ENCODE measurements at regions not wholly inside any gene's neighbourhood (a gene's known extent, or its start where the extent isn't known, plus 50 kb on each side); places are given as distances from the start of the nearest gene placed in this dataset.

DNA sequence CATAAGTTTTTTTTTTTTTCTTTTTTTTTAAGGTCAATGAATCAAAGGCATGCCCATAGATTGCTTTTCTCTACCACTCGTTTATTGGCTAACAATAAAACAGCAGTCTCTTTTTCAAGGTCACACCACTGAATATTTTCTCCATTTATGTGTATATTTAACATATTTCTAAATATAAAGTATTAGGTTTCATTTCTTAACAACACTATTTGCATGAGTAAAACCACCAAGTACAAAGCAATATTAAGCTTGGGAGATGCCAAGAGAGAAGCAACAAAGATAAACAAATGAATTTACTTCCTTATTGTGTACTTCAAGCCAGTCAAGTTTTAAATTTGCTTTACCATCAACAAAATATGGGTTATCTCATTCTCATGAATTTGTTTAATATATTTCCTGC lies 708.9 kb upstream of the CCDC179 start:
- TF ChIP-seq, protein P1, sequence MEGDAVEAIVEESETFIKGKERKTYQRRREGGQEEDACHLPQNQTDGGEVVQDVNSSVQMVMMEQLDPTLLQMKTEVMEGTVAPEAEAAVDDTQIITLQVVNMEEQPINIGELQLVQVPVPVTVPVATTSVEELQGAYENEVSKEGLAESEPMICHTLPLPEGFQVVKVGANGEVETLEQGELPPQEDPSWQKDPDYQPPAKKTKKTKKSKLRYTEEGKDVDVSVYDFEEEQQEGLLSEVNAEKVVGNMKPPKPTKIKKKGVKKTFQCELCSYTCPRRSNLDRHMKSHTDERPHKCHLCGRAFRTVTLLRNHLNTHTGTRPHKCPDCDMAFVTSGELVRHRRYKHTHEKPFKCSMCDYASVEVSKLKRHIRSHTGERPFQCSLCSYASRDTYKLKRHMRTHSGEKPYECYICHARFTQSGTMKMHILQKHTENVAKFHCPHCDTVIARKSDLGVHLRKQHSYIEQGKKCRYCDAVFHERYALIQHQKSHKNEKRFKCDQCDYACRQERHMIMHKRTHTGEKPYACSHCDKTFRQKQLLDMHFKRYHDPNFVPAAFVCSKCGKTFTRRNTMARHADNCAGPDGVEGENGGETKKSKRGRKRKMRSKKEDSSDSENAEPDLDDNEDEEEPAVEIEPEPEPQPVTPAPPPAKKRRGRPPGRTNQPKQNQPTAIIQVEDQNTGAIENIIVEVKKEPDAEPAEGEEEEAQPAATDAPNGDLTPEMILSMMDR (IDR thresholded peaks at IDR 0.05) = no peak
- TF ChIP-seq EZH2 (IDR thresholded peaks at IDR 0.05) = no peak
- TF ChIP-seq EZH2phosphoT487 (IDR thresholded peaks at IDR 0.05) = no peak
- Histone ChIP-seq H3K27me3 (no peaks in the 10 kb centered on the region), H3F3A (ENCODE audit: low read depth) (no peaks in the 10 kb centered on the region), H2AFZ (replicated peaks) (no peak overlapping the region), H3K4me2 (no peak overlapping the region), H3K79me2 (ENCODE audit: low read depth) (no peaks in the 10 kb centered on the region), H3K4me3 (no peak overlapping the region), H4K20me1 (ENCODE audit: low read depth) (no peaks in the 10 kb centered on the region), H3K4me1 (no peaks in the 10 kb centered on the region), H3K36me3 (no peaks in the 10 kb centered on the region), H3K9me3 (ENCODE audit: low read depth) (no peaks in the 10 kb centered on the region), H3K9ac (no peak overlapping the region), H3K27ac (no peak overlapping the region)
- no peaks in the 10 kb centered on the region for H3K4me1 Mint-ChIP-seq
- no peak for DNase-seq (ENCODE audit: low spot score)
- no peaks in the 10 kb centered on the region for H3K9me3 Mint-ChIP-seq
- H3K4me3 Mint-ChIP-seq = no peak overlapping the region
- no peaks in the 10 kb centered on the region for H3K27me3 Mint-ChIP-seq (ENCODE audit: insufficient read depth, low read depth)
- H3K27ac Mint-ChIP-seq = no peak overlapping the region
- H3K36me3 Mint-ChIP-seq = no peaks in the 10 kb centered on the region

DNA sequence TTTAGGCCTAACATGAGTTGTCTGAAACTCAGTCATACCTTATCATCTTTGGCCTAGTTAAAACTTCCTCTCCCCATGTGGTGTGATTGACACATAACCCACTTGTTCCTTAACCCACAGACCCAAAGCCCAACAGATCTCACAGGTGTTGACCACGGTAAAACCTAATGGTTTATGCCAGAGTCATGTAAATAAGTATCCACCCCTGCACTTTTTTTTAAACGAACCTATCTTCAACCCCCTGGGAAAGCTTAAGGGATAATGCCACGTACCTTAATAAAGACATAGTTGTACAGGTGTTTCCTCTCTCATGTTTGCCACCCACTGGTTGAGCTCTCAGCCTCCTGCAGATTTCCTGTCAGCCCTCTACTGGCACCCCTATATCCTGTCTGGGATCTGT lies 709.3 kb upstream of the CCDC179 start:
- H3K4me1 ChIP-seq = no peaks in the 10 kb centered on the region
- H3K36me3 ChIP-seq = no peaks in the 10 kb centered on the region
- H4K20me1 ChIP-seq (ENCODE audit: low read depth) = no peaks in the 10 kb centered on the region
- Mint-ChIP-seq H3K4me1 (no peaks in the 10 kb centered on the region), H3K4me3 (no peak overlapping the region), H3K9me3 (no peaks in the 10 kb centered on the region), H3K27ac (no peak overlapping the region), H3K27me3 (ENCODE audit: insufficient read depth, low read depth) (no peaks in the 10 kb centered on the region), H3K36me3 (no peaks in the 10 kb centered on the region)
- no peak overlapping the region for H3K4me2 ChIP-seq
- no peak overlapping the region for H3K4me3 ChIP-seq
- no peak for TF ChIP-seq EZH2 (IDR thresholded peaks at IDR 0.05)
- TF ChIP-seq, protein P1 (IDR thresholded peaks at IDR 0.05) = no peak
- TF ChIP-seq EZH2phosphoT487 (IDR thresholded peaks at IDR 0.05) = no peak
- H2AFZ ChIP-seq (replicated peaks) = no peak overlapping the region
- H3K79me2 ChIP-seq (ENCODE audit: low read depth) = no peaks in the 10 kb centered on the region
- no peak overlapping the region for H3K9ac ChIP-seq
- H3K9me3 ChIP-seq (ENCODE audit: low read depth) = no peaks in the 10 kb centered on the region
- H3K27ac ChIP-seq = no peak overlapping the region
- DNase-seq (ENCODE audit: low spot score) = no peak
- H3K27me3 ChIP-seq = no peaks in the 10 kb centered on the region
- H3F3A ChIP-seq (ENCODE audit: low read depth) = no peaks in the 10 kb centered on the region

GRCh38 chr11:23570828-23571227 lies 710.6 kb upstream of the CCDC179 start:
- Histone ChIP-seq H3K36me3 (no peaks in the 10 kb centered on the region), H3K79me2 (ENCODE audit: low read depth) (no peaks in the 10 kb centered on the region), H3F3A (ENCODE audit: low read depth) (no peaks in the 10 kb centered on the region), H3K4me3 (no peak overlapping the region), H2AFZ (replicated peaks) (no peak overlapping the region), H3K4me2 (no peak overlapping the region), H4K20me1 (ENCODE audit: low read depth) (no peaks in the 10 kb centered on the region), H3K9me3 (ENCODE audit: low read depth) (no peaks in the 10 kb centered on the region), H3K9ac (no peak overlapping the region), H3K27me3 (no peaks in the 10 kb centered on the region), H3K27ac (no peak overlapping the region), H3K4me1 (no peaks in the 10 kb centered on the region)
- TF ChIP-seq EZH2 (IDR thresholded peaks at IDR 0.05) (no peak), EZH2phosphoT487 (IDR thresholded peaks at IDR 0.05) (no peak)
- TF ChIP-seq, protein P1 (IDR thresholded peaks at IDR 0.05) = no peak
- Mint-ChIP-seq H3K9me3 (no peaks in the 10 kb centered on the region), H3K27me3 (ENCODE audit: insufficient read depth, low read depth) (no peaks in the 10 kb centered on the region), H3K4me1 (no peaks in the 10 kb centered on the region), H3K27ac (no peak overlapping the region), H3K36me3 (no peaks in the 10 kb centered on the region), H3K4me3 (no peak overlapping the region)
- no peak for DNase-seq (ENCODE audit: low spot score)

DNA sequence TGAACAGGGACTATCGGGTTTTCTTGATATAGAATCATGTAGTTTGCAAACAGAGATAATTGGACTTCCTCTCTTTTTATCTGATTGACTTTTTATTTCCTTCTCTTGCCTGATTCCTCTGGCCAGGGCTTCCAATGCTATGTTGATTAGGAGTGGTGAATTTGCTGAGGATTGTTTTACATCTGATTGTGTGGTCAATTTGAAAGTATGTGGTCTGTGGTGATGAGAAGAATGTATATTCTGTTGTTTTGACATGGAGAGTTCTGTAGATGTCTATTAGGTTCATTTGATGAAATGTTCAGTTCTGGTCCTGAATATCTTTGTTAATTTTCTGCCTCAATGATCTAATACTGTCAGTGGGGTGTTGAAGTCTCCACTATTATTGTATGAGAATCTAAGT lies 713.2 kb upstream of the CCDC179 start:
- Mint-ChIP-seq H3K9me3 (no peaks in the 10 kb centered on the region), H3K4me1 (no peaks in the 10 kb centered on the region), H3K4me3 (no peak overlapping the region), H3K36me3 (no peaks in the 10 kb centered on the region), H3K27ac (no peak overlapping the region), H3K27me3 (ENCODE audit: insufficient read depth, low read depth) (no peaks in the 10 kb centered on the region)
- no peaks in the 10 kb centered on the region for H3K27me3 ChIP-seq
- DNase-seq (ENCODE audit: low spot score) = no peak
- H3K4me1 ChIP-seq = no peaks in the 10 kb centered on the region
- no peaks in the 10 kb centered on the region for H4K20me1 ChIP-seq (ENCODE audit: low read depth)
- no peaks in the 10 kb centered on the region for H3K36me3 ChIP-seq
- H3K9me3 ChIP-seq (ENCODE audit: low read depth) = no peaks in the 10 kb centered on the region
- H2AFZ ChIP-seq (replicated peaks) = no peak overlapping the region
- no peak overlapping the region for H3K4me2 ChIP-seq
- TF ChIP-seq EZH2phosphoT487 (IDR thresholded peaks at IDR 0.05) (no peak), EZH2 (IDR thresholded peaks at IDR 0.05) (no peak)
- TF ChIP-seq, protein P1 (IDR thresholded peaks at IDR 0.05) = no peak
- H3K4me3 ChIP-seq = no peak overlapping the region
- H3K79me2 ChIP-seq (ENCODE audit: low read depth) = no peaks in the 10 kb centered on the region
- no peak overlapping the region for H3K9ac ChIP-seq
- no peak overlapping the region for H3K27ac ChIP-seq
- H3F3A ChIP-seq (ENCODE audit: low read depth) = no peaks in the 10 kb centered on the region

Measured in neural progenitor cell (in vitro differentiated cells).